GM23338 (cell line): ENCODE measurements at regions not wholly inside any gene's neighbourhood (a gene's known extent, or its start where the extent isn't known, plus 50 kb on each side); places are given as distances from the start of the nearest gene placed in this dataset.
A peak's percentile ranks its signal among the peaks of the same experiment; 100 is the strongest.

Source experiments
- ATAC-seq: fragments of 200-7000 bp; cut with Tn5 transposase; 3 replicates; pipeline ENCODE4 v1.9.1; 2020
- DNase-seq: peaks from one replicate; pipeline ENCODE4 v3.0.0-alpha.2; 2015; ENCODE audit warnings: low spot score
- H2AFZ ChIP-seq: fragments of 200-600 bp; sonication (generic); 2 replicates; pipeline ENCODE4 v1.8.0; 2016; ENCODE audit warnings: antibody characterized with exemption, mild to moderate bottlenecking, moderate library complexity
- H3F3A ChIP-seq: fragments of 200-600 bp; sonication (generic); replicated peaks from 2 replicates; pipeline ENCODE4 v1.8.0; 2017; ENCODE audit warnings: antibody characterized with exemption, mixed run types, low read depth
- H3K27ac ChIP-seq: fragments of 200-600 bp; sonication (generic); 2 replicates; pipeline ENCODE4 v1.6.1; 2016; ENCODE audit warnings: low read depth
- H3K27me3 ChIP-seq: fragments of 200-600 bp; sonication (generic); 2 replicates; pipeline ENCODE4 v1.8.0; 2016; ENCODE audit warnings: mild to moderate bottlenecking, mixed run types, moderate library complexity; ENCODE audit not compliant: insufficient read depth
- H3K36me3 ChIP-seq: fragments of 200-600 bp; sonication (generic); 2 replicates; pipeline ENCODE4 v1.8.0; 2016; ENCODE audit warnings: mild to moderate bottlenecking; ENCODE audit not compliant: insufficient read depth
- H3K4me1 ChIP-seq: fragments of 200-600 bp; sonication (generic); 2 replicates; pipeline ENCODE4 v1.8.0; 2016; ENCODE audit warnings: mild to moderate bottlenecking, moderate library complexity; ENCODE audit not compliant: insufficient read depth
- H3K4me2 ChIP-seq: fragments of 200-600 bp; sonication (generic); 2 replicates; pipeline ENCODE4 v1.7.1; 2017; ENCODE audit warnings: mixed run types
- H3K4me3 ChIP-seq: fragments of 200-600 bp; sonication (generic); 2 replicates; pipeline ENCODE4 v1.6.1; 2016; ENCODE audit warnings: mixed run types
- H3K79me2 ChIP-seq: fragments of 200-600 bp; sonication (generic); replicated peaks from 2 replicates; pipeline ENCODE4 v1.8.0; 2017; ENCODE audit warnings: mild to moderate bottlenecking; ENCODE audit not compliant: insufficient read depth
- H3K9me2 ChIP-seq: fragments of 200-600 bp; sonication (generic); 2 replicates; pipeline ENCODE4 v1.8.0; 2017; ENCODE audit not compliant: insufficient read depth
- H4K20me1 ChIP-seq: fragments of 200-600 bp; sonication (generic); replicated peaks from 2 replicates; pipeline ENCODE4 v1.8.0; 2017; ENCODE audit warnings: mild to moderate bottlenecking; ENCODE audit not compliant: insufficient read depth
- H3K27ac Mint-ChIP-seq: 2 replicates; pipeline ENCODE4 v1.8.0; 2020; ENCODE audit warnings: inconsistent platforms, mild to moderate bottlenecking, moderate library complexity, mixed read lengths
- H3K27me3 Mint-ChIP-seq: 3 replicates; pipeline ENCODE4 v1.8.0; 2022; ENCODE audit warnings: low read depth, mild to moderate bottlenecking, moderate library complexity, mixed read lengths, inconsistent platforms; ENCODE audit not compliant: insufficient read depth, poor library complexity
- H3K36me3 Mint-ChIP-seq: 3 replicates; pipeline ENCODE4 v1.8.0; 2021; ENCODE audit warnings: low read depth, mild to moderate bottlenecking, inconsistent platforms, moderate library complexity, mixed read lengths
- H3K4me1 Mint-ChIP-seq: 3 replicates; pipeline ENCODE4 v1.8.0; 2020; ENCODE audit warnings: mild to moderate bottlenecking, inconsistent platforms, mixed read lengths
- H3K4me3 Mint-ChIP-seq: 3 replicates; pipeline ENCODE4 v1.8.0; 2021; ENCODE audit warnings: moderate library complexity, mild to moderate bottlenecking, inconsistent platforms, mixed read lengths
- H3K9me3 Mint-ChIP-seq: 3 replicates; pipeline ENCODE4 v1.8.0; 2020; ENCODE audit warnings: moderate library complexity, mild to moderate bottlenecking, inconsistent platforms, mixed read lengths
- CREB1 ChIP-seq: fragments of 250-450 bp; sonication (Bioruptor Pico); IDR thresholded peaks from 2 replicates; pipeline ENCODE4 v1.5.0; 2020; ENCODE audit warnings: low read depth, mild to moderate bottlenecking, moderate library complexity
- ETS1 ChIP-seq: IDR thresholded peaks from 2 replicates; pipeline ENCODE4 v1.6.1; 2016; ENCODE audit warnings: antibody characterized with exemption
- EZH2phosphoT487 ChIP-seq: fragments of 200-600 bp; sonication (generic); IDR thresholded peaks from one replicate; pipeline ENCODE4 v1.8.1; 2018; ENCODE audit warnings: antibody characterized with exemption; ENCODE audit not compliant: unreplicated experiment
- JUNB ChIP-seq: IDR thresholded peaks from one replicate; pipeline ENCODE4 v1.6.1; 2016; ENCODE audit warnings: antibody characterized with exemption; ENCODE audit not compliant: unreplicated experiment
- NANOG ChIP-seq: IDR thresholded peaks from 2 replicates; pipeline ENCODE4 v1.6.1; 2016; ENCODE audit warnings: antibody characterized with exemption, borderline replicate concordance
- POLR2AphosphoS5 ChIP-seq: IDR thresholded peaks from 2 replicates; pipeline ENCODE4 v1.6.1; 2016; ENCODE audit warnings: antibody characterized with exemption, low read depth
- STAT1 ChIP-seq: IDR thresholded peaks from one replicate; pipeline ENCODE4 v1.6.1; 2016; ENCODE audit warnings: antibody characterized with exemption; ENCODE audit not compliant: unreplicated experiment
- ZNF331 ChIP-seq: fragments of 250-450 bp; sonication (Bioruptor Pico); IDR thresholded peaks from 2 replicates; pipeline ENCODE4 v1.5.0; 2020; ENCODE audit warnings: low read depth, mild to moderate bottlenecking, moderate library complexity
- ZNF462 ChIP-seq: fragments of 250-450 bp; sonication (Bioruptor Pico); IDR thresholded peaks from 2 replicates; pipeline ENCODE4 v1.5.0; 2020; ENCODE audit warnings: mild to moderate bottlenecking, moderate library complexity

GRCh38 chr5:39783756-39784421 is 359.1 kb upstream of the DAB2 start (continued):
- TF ChIP-seq ZNF462 (CRISPR knock-in tag) (no peak), ETS1 (no peak), POLR2AphosphoS5 (no peak), STAT1 (no peak), EZH2phosphoT487 (no peak), CREB1 (CRISPR knock-in tag) (no peak), ZNF331 (CRISPR knock-in tag) (no peak), JUNB (no peak)

GRCh38 chr5:39780347-39780746 is 355.6 kb upstream of the DAB2 start:
- H3K4me1 Mint-ChIP-seq = peaks cover 9% of the 10 kb centered on the region; the same call in 2 of the 3 replicates
- TF ChIP-seq NANOG (no peak), ZNF462 (CRISPR knock-in tag) (no peak; the same call in 1 of the 2 replicates)

More at GRCh38 chr5:39780347-39780746, 355.6 kb upstream of the DAB2 start:
- Mint-ChIP-seq H3K27me3 (no peaks in the 10 kb centered on the region), H3K4me3 (no peak overlapping the region), H3K27ac (peak overlapping the region; percentile 51; the same call in 1 of the 2 replicates), H3K9me3 (peaks cover 1% of the 10 kb centered on the region; the same call in 2 of the 3 replicates), H3K36me3 (0 out of 3 replicates have a peak, but pooled peaks cover under 1% of the 10 kb centered on the region)
- peak overlapping the region; percentile 1; the same call in 1 of the 2 replicates for H2AFZ ChIP-seq
- H3K79me2 ChIP-seq = no peaks in the 10 kb centered on the region
- H3K4me1 ChIP-seq = no peaks in the 10 kb centered on the region; the same call in 1 of the 2 replicates
- no peak overlapping the region for H3K4me2 ChIP-seq
- no peaks in the 10 kb centered on the region for H4K20me1 ChIP-seq
- ATAC-seq = peak; percentile 86
- H3K36me3 ChIP-seq = no peaks in the 10 kb centered on the region
- DNase-seq = peak; percentile 49
- H3K27ac ChIP-seq = no peak overlapping the region
- H3K27me3 ChIP-seq = no peaks in the 10 kb centered on the region
- no peak overlapping the region for H3K4me3 ChIP-seq
- no peaks in the 10 kb centered on the region for H3K9me2 ChIP-seq
- H3F3A ChIP-seq = no peaks in the 10 kb centered on the region
